ENCODE measurements at regions not wholly inside any gene's neighbourhood (a gene's known extent, or its start where the extent isn't known, plus 50 kb on each side); places are given as distances from the start of the nearest gene placed in this dataset.

- no peaks in the 10 kb centered on the region for H3K4me1 Mint-ChIP-seq (ENCODE audit: low read depth)
- ChIA-PET CTCF (interaction anchor here (0.6 kb wide), 1 partner anchor 11 kb away, joined by 3 read pairs; no protein-coding TSS in a partner anchor), POLR2A (no interaction called here)
- H3K4me3 Mint-ChIP-seq: no peak overlapping the region
- no peaks in the 10 kb centered on the region for H3K36me3 Mint-ChIP-seq (ENCODE audit: low read depth)
- ATAC-seq (no peak), DNase-seq (no peak)
- no peaks in the 10 kb centered on the region for H3K9me3 Mint-ChIP-seq (ENCODE audit: insufficient read depth)
- no peaks in the 10 kb centered on the region for H3K27me3 Mint-ChIP-seq (ENCODE audit: low read depth)
- H3K27ac Mint-ChIP-seq: no peak overlapping the region
Measured at GRCh38 chr16:66054095-66054494, 312.4 kb upstream of the CDH5 start.

- no peak for ATAC-seq
- no peaks in the 10 kb centered on the region for H3K36me3 Mint-ChIP-seq (ENCODE audit: low read depth)
- ChIA-PET CTCF (no interaction called here), POLR2A (no interaction called here)
- no peaks in the 10 kb centered on the region for H3K4me1 Mint-ChIP-seq (ENCODE audit: low read depth)
- no peak overlapping the region for H3K4me3 Mint-ChIP-seq
- DNase-seq: no peak
- H3K27me3 Mint-ChIP-seq (ENCODE audit: low read depth): no peaks in the 10 kb centered on the region
- H3K9me3 Mint-ChIP-seq (ENCODE audit: insufficient read depth): no peaks in the 10 kb centered on the region
- no peak overlapping the region for H3K27ac Mint-ChIP-seq
Measured at GRCh38 chr16:66052745-66053144, 313.7 kb upstream of the CDH5 start.

GRCh38 chr16:66050991-66051390 is 315.5 kb upstream of the CDH5 start:
- CTCF ChIA-PET: no interaction called here
- no peaks in the 10 kb centered on the region for H3K9me3 Mint-ChIP-seq (ENCODE audit: insufficient read depth)
- DNase-seq (no peak), ATAC-seq (no peak)
- H3K36me3 Mint-ChIP-seq (ENCODE audit: low read depth): no peaks in the 10 kb centered on the region
- POLR2A ChIA-PET: no interaction called here
- no peaks in the 10 kb centered on the region for H3K27me3 Mint-ChIP-seq (ENCODE audit: low read depth)
- no peaks in the 10 kb centered on the region for H3K4me1 Mint-ChIP-seq (ENCODE audit: low read depth)
- H3K27ac Mint-ChIP-seq: no peak overlapping the region
- no peak overlapping the region for H3K4me3 Mint-ChIP-seq

GRCh38 chr16:66049865-66050264 is 316.6 kb upstream of the CDH5 start:
- no peaks in the 10 kb centered on the region for H3K4me1 Mint-ChIP-seq (ENCODE audit: low read depth)
- no peaks in the 10 kb centered on the region for H3K9me3 Mint-ChIP-seq (ENCODE audit: insufficient read depth)
- no peak for ATAC-seq
- no peak for DNase-seq
- H3K27me3 Mint-ChIP-seq (ENCODE audit: low read depth): no peaks in the 10 kb centered on the region
- H3K4me3 Mint-ChIP-seq: no peak overlapping the region
- H3K36me3 Mint-ChIP-seq (ENCODE audit: low read depth): no peaks in the 10 kb centered on the region
- CTCF ChIA-PET: no interaction called here
- POLR2A ChIA-PET: interaction anchor here (0.7 kb wide), 1 partner anchor 204 kb away, joined by 3 read pairs; no protein-coding TSS in a partner anchor
- no peak overlapping the region for H3K27ac Mint-ChIP-seq

- POLR2A ChIA-PET: no interaction called here
- Mint-ChIP-seq H3K27me3 (ENCODE audit: low read depth) (no peaks in the 10 kb centered on the region), H3K27ac (no peak overlapping the region), H3K4me3 (no peak overlapping the region), H3K36me3 (ENCODE audit: low read depth) (no peaks in the 10 kb centered on the region), H3K9me3 (ENCODE audit: insufficient read depth) (no peaks in the 10 kb centered on the region), H3K4me1 (ENCODE audit: low read depth) (no peaks in the 10 kb centered on the region)
- ATAC-seq: no peak
- DNase-seq: no peak
- CTCF ChIA-PET: no interaction called here
Measured at GRCh38 chr16:66045626-66046025, 320.9 kb upstream of the CDH5 start.

- Mint-ChIP-seq H3K9me3 (ENCODE audit: insufficient read depth) (no peaks in the 10 kb centered on the region), H3K4me3 (no peak overlapping the region), H3K27me3 (ENCODE audit: low read depth) (no peaks in the 10 kb centered on the region), H3K27ac (no peak overlapping the region), H3K36me3 (ENCODE audit: low read depth) (no peaks in the 10 kb centered on the region), H3K4me1 (ENCODE audit: low read depth) (no peaks in the 10 kb centered on the region)
- ATAC-seq (no peak), DNase-seq (no peak)
- CTCF ChIA-PET: no interaction called here
- POLR2A ChIA-PET: no interaction called here
Measured at GRCh38 chr16:66044556-66044955, 321.9 kb upstream of the CDH5 start.

GRCh38 chr16:66044089-66044488 is 322.4 kb upstream of the CDH5 start:
- no peak for DNase-seq
- CTCF ChIA-PET: no interaction called here
- ATAC-seq: no peak
- Mint-ChIP-seq H3K27ac (no peak overlapping the region), H3K4me1 (ENCODE audit: low read depth) (no peaks in the 10 kb centered on the region), H3K27me3 (ENCODE audit: low read depth) (no peaks in the 10 kb centered on the region), H3K4me3 (no peak overlapping the region), H3K36me3 (ENCODE audit: low read depth) (no peaks in the 10 kb centered on the region), H3K9me3 (ENCODE audit: insufficient read depth) (no peaks in the 10 kb centered on the region)
- POLR2A ChIA-PET: no interaction called here

GRCh38 chr16:66043326-66043725 is 323.2 kb upstream of the CDH5 start:
- Mint-ChIP-seq H3K4me1 (ENCODE audit: low read depth) (no peaks in the 10 kb centered on the region), H3K4me3 (no peak overlapping the region), H3K27me3 (ENCODE audit: low read depth) (no peaks in the 10 kb centered on the region), H3K27ac (no peak overlapping the region), H3K9me3 (ENCODE audit: insufficient read depth) (no peaks in the 10 kb centered on the region), H3K36me3 (ENCODE audit: low read depth) (no peaks in the 10 kb centered on the region)
- ChIA-PET CTCF (no interaction called here), POLR2A (no interaction called here)
- no peak for DNase-seq
- ATAC-seq: no peak

GRCh38 chr16:66042341-66042740 is 324.1 kb upstream of the CDH5 start:
- no peak overlapping the region for H3K4me3 Mint-ChIP-seq
- no peak for DNase-seq
- no peak for ATAC-seq
- H3K4me1 Mint-ChIP-seq (ENCODE audit: low read depth): no peaks in the 10 kb centered on the region
- H3K27ac Mint-ChIP-seq: no peak overlapping the region
- H3K9me3 Mint-ChIP-seq (ENCODE audit: insufficient read depth): no peaks in the 10 kb centered on the region
- CTCF ChIA-PET: no interaction called here
- no peaks in the 10 kb centered on the region for H3K27me3 Mint-ChIP-seq (ENCODE audit: low read depth)
- H3K36me3 Mint-ChIP-seq (ENCODE audit: low read depth): no peaks in the 10 kb centered on the region
- POLR2A ChIA-PET: no interaction called here

GRCh38 chr16:66041907-66042306 is 324.6 kb upstream of the CDH5 start:
- no peak overlapping the region for H3K4me3 Mint-ChIP-seq
- CTCF ChIA-PET: no interaction called here
- H3K27ac Mint-ChIP-seq: no peak overlapping the region
- no peaks in the 10 kb centered on the region for H3K4me1 Mint-ChIP-seq (ENCODE audit: low read depth)
- H3K9me3 Mint-ChIP-seq (ENCODE audit: insufficient read depth): no peaks in the 10 kb centered on the region
- H3K27me3 Mint-ChIP-seq (ENCODE audit: low read depth): no peaks in the 10 kb centered on the region
- no peak for ATAC-seq
- H3K36me3 Mint-ChIP-seq (ENCODE audit: low read depth): no peaks in the 10 kb centered on the region
- POLR2A ChIA-PET: no interaction called here
- no peak for DNase-seq

GRCh38 chr16:66039793-66040192 is 326.7 kb upstream of the CDH5 start:
- no peaks in the 10 kb centered on the region for H3K27me3 Mint-ChIP-seq (ENCODE audit: low read depth)
- DNase-seq: no peak
- no peak overlapping the region for H3K27ac Mint-ChIP-seq
- no peaks in the 10 kb centered on the region for H3K36me3 Mint-ChIP-seq (ENCODE audit: low read depth)
- H3K4me1 Mint-ChIP-seq (ENCODE audit: low read depth): no peaks in the 10 kb centered on the region
- CTCF ChIA-PET: no interaction called here
- POLR2A ChIA-PET: no interaction called here
- no peak for ATAC-seq
- no peaks in the 10 kb centered on the region for H3K9me3 Mint-ChIP-seq (ENCODE audit: insufficient read depth)
- no peak overlapping the region for H3K4me3 Mint-ChIP-seq

- Mint-ChIP-seq H3K27me3 (ENCODE audit: low read depth) (no peaks in the 10 kb centered on the region), H3K4me1 (ENCODE audit: low read depth) (no peaks in the 10 kb centered on the region), H3K9me3 (ENCODE audit: insufficient read depth) (no peaks in the 10 kb centered on the region), H3K36me3 (ENCODE audit: low read depth) (no peaks in the 10 kb centered on the region), H3K27ac (no peak overlapping the region), H3K4me3 (no peak overlapping the region)
- DNase-seq (no peak), ATAC-seq (no peak)
- ChIA-PET CTCF (no interaction called here), POLR2A (no interaction called here)
Measured at GRCh38 chr16:66036793-66037715, 329.4 kb upstream of the CDH5 start.

- CTCF ChIA-PET: no interaction called here
- no peaks in the 10 kb centered on the region for H3K4me1 Mint-ChIP-seq (ENCODE audit: low read depth)
- H3K9me3 Mint-ChIP-seq (ENCODE audit: insufficient read depth): no peaks in the 10 kb centered on the region
- no peaks in the 10 kb centered on the region for H3K27me3 Mint-ChIP-seq (ENCODE audit: low read depth)
- H3K27ac Mint-ChIP-seq: no peak overlapping the region
- H3K36me3 Mint-ChIP-seq (ENCODE audit: low read depth): no peaks in the 10 kb centered on the region
- POLR2A ChIA-PET: no interaction called here
- H3K4me3 Mint-ChIP-seq: no peak overlapping the region
- DNase-seq (no peak), ATAC-seq (no peak)
Measured at GRCh38 chr16:66036184-66036583, 330.3 kb upstream of the CDH5 start.

Data from activated CD8-positive, alpha-beta T cell treated with anti-CD3 and anti-CD28 coated beads, Interleukin-2, amount 10 ng/mL, durations not matched to agents 7 days and 5 days (primary cell).